Endothelial cell of umbilical vein (primary cell): ENCODE measurements at regions not wholly inside any gene's neighbourhood (a gene's known extent, or its start where the extent isn't known, plus 50 kb on each side); places are given as distances from the start of the nearest gene placed in this dataset.

Source experiments
- BruUV-seq: library from RNA; stranded (reverse); fragments of 400-500 nt; replicated peaks from 2 replicates; lab custom pipeline; 2021; lab: Mats Ljungman, UMichigan
- CTCF ChIA-PET: fragments of 300-600, 350-600 bp; sonication (Branson Sonifier 250); formaldehyde crosslinking; loops from one replicate; lab custom pipeline; 2021; ENCODE audit warnings: antibody characterized with exemption, inconsistent platforms; lab: Charles Lee
- POLR2A ChIA-PET: fragments of 300-600, 350-600 bp; sonication (Branson Sonifier 250); formaldehyde crosslinking; loops from one replicate; lab custom pipeline; 2021; ENCODE audit warnings: antibody characterized with exemption, inconsistent platforms; lab: Charles Lee
- DNase-seq: peaks from one replicate; pipeline ENCODE4 v3.0.0-alpha.2; 2011; ENCODE audit warnings: low read depth, low spot score
- FAIRE-seq: peaks from 2 replicates; lab custom pipeline; 2011; peaks lifted over from hg19 to GRCh38; lab: Jason Lieb, UNC
- H2AFZ ChIP-seq: 2 replicates; pipeline ENCODE4 v1.6.0; 2012; ENCODE audit warnings: low read depth, low read length, control low read depth, inconsistent platforms
- H3K27ac ChIP-seq: 2 replicates; pipeline ENCODE4 v1.5.1; 2011; ENCODE audit warnings: low read depth, mild to moderate bottlenecking, control low read depth, low read length, moderate library complexity; ENCODE audit not compliant: insufficient read depth
- H3K27me3 ChIP-seq, 2 experiments: 2 replicates each; pipeline versions ENCODE4 v1.6.0 to v1.6.1; 2011; ENCODE audit warnings: low read length in 2 of 2, mixed read lengths in 1 of 2; ENCODE audit not compliant: control insufficient read depth in 2 of 2, insufficient read depth in 2 of 2
- H3K36me3 ChIP-seq, 2 experiments: 2 replicates in 1 of 2; 3 replicates in 1 of 2; pipeline ENCODE4 v1.5.1; 2011; ENCODE audit warnings: low read length in 2 of 2, mild to moderate bottlenecking in 1 of 2, moderate library complexity in 1 of 2; ENCODE audit not compliant: control insufficient read depth in 2 of 2, insufficient read depth in 2 of 2; ENCODE audit errors: extremely low read depth in 1 of 2
- H3K4me1 ChIP-seq: 3 replicates; pipeline ENCODE4 v1.5.1; 2011; ENCODE audit warnings: mild to moderate bottlenecking, low read length; ENCODE audit not compliant: control insufficient read depth, insufficient read depth; ENCODE audit errors: extremely low read depth
- H3K4me2 ChIP-seq: 2 replicates; pipeline ENCODE4 v1.6.1; 2011; ENCODE audit warnings: low read length, control low read depth, mixed read lengths; ENCODE audit not compliant: insufficient read depth
- H3K4me3 ChIP-seq, 3 experiments: fragments of 200-600 bp in 1 of 3; sonication (generic), shearing (Covaris generic) in 1 of 3; replicated peaks in 1 of 3; 2 replicates each; pipeline ENCODE4 v1.5.1; 2011 to 2016; ENCODE audit warnings: control low read depth in 3 of 3, low read length in 3 of 3, mild to moderate bottlenecking in 2 of 3, inconsistent platforms in 1 of 3, low read depth in 1 of 3, moderate library complexity in 1 of 3; ENCODE audit not compliant: insufficient read depth in 1 of 3
- H3K79me2 ChIP-seq: 2 replicates; pipeline ENCODE4 v1.6.0; 2012; ENCODE audit warnings: low read length, inconsistent platforms; ENCODE audit not compliant: control insufficient read depth, insufficient read depth
- H3K9ac ChIP-seq: replicated peaks from 2 replicates; pipeline ENCODE3; 2011; ENCODE audit warnings: low read length, control low read depth; ENCODE audit not compliant: insufficient read depth; ENCODE audit errors: extremely low read depth
- H3K9me1 ChIP-seq: replicated peaks from 3 replicates; pipeline ENCODE4 v1.6.0; 2011; ENCODE audit warnings: mild to moderate bottlenecking, low read length; ENCODE audit not compliant: control insufficient read depth, insufficient read depth; ENCODE audit errors: extremely low read depth
- H3K9me3 ChIP-seq: replicated peaks from 2 replicates; pipeline ENCODE4 v1.5.1; 2012; ENCODE audit warnings: low read length, inconsistent platforms; ENCODE audit not compliant: control insufficient read depth, insufficient read depth
- H4K20me1 ChIP-seq: replicated peaks from 2 replicates; pipeline ENCODE3; 2011; ENCODE audit warnings: mild to moderate bottlenecking, low read length; ENCODE audit not compliant: control insufficient read depth, insufficient read depth; ENCODE audit errors: extremely low read depth
- CTCF ChIP-seq, 2 donors: IDR thresholded peaks; 1 replicate in 1 of 2; 2 replicates in 1 of 2; pipeline ENCODE4 v1.5.1; 2011; ENCODE audit warnings: low read length in 2 of 2, mild to moderate bottlenecking in 2 of 2, moderate library complexity in 2 of 2, control low read depth in 1 of 2, inconsistent platforms in 1 of 2, low read depth in 1 of 2; ENCODE audit not compliant: insufficient read depth in 1 of 2; ENCODE audit errors: extremely low read depth in 1 of 2
- EZH2 ChIP-seq: IDR thresholded peaks from 2 replicates; pipeline ENCODE4 v1.6.1; 2012; ENCODE audit warnings: borderline replicate concordance, low read depth, mild to moderate bottlenecking, moderate library complexity, low read length, inconsistent platforms; ENCODE audit not compliant: severe bottlenecking
- FOS ChIP-seq: IDR thresholded peaks from 2 replicates; pipeline ENCODE4 v1.6.1; 2011; ENCODE audit warnings: mild to moderate bottlenecking, low read length, moderate library complexity, borderline replicate concordance; ENCODE audit not compliant: insufficient read depth
- GATA2 ChIP-seq: IDR thresholded peaks from 2 replicates; pipeline ENCODE4 v1.7.0; 2011; ENCODE audit warnings: low read depth, mild to moderate bottlenecking, moderate library complexity, mixed read lengths, low read length; ENCODE audit not compliant: insufficient read length, insufficient read depth
- JUN ChIP-seq: IDR thresholded peaks from 2 replicates; pipeline ENCODE4 v1.6.1; 2011; ENCODE audit warnings: borderline replicate concordance, low read depth; ENCODE audit not compliant: insufficient read length, insufficient read depth
- MAX ChIP-seq: IDR thresholded peaks from 2 replicates; pipeline ENCODE4 v1.6.1; 2011; ENCODE audit not compliant: insufficient read depth, insufficient read length
- MYC ChIP-seq: IDR thresholded peaks from one replicate; pipeline ENCODE4 v1.6.1; 2011; ENCODE audit warnings: mild to moderate bottlenecking, low read depth, low read length
- POLR2A ChIP-seq: IDR thresholded peaks from 2 replicates; pipeline ENCODE4 v1.6.1; 2012; ENCODE audit warnings: low read depth, mild to moderate bottlenecking, control low read depth, low read length
- POLR2AphosphoS5 ChIP-seq: IDR thresholded peaks from 2 replicates; pipeline ENCODE4 v1.6.1; 2012; ENCODE audit warnings: low read depth, mild to moderate bottlenecking, control low read depth, low read length, moderate library complexity; ENCODE audit not compliant: insufficient read depth
- dilution Hi-C: fragments of 300-500 bp; cut with MboI; formaldehyde crosslinking; loops from one replicate; pipeline ENCODE4 v1.15.0; 2019; ENCODE audit warnings: low sequenced_read_pairs; ENCODE audit not compliant: extremely low pct_ligation_motif_present
- intact Hi-C: fragments of 100-400 bp; cut with micrococcal nuclease; formaldehyde crosslinking; loops from one replicate; pipeline ENCODE4 v1.10.0; 2022

- Histone ChIP-seq H3K9me3 (no peaks in the 10 kb centered on the region), H3K9ac (no peak overlapping the region), H3K4me3 (no peak overlapping the region), H4K20me1 (no peaks in the 10 kb centered on the region), H3K79me2 (no peaks in the 10 kb centered on the region), H3K36me3 (no peaks in the 10 kb centered on the region), H3K4me2 (no peak overlapping the region), H3K9me1 (no peaks in the 10 kb centered on the region), H2AFZ (no peak overlapping the region), H3K27me3 (no peaks in the 10 kb centered on the region), H3K27ac (no peak overlapping the region), H3K4me1 (no peaks in the 10 kb centered on the region)
- TF ChIP-seq EZH2 (no peak), JUN (no peak), MYC (no peak), MAX (no peak), POLR2AphosphoS5 (no peak), FOS (no peak), CTCF (IDR thresholded peaks at IDR 0.05; ENCODE audit: extremely low read depth in 1 of 2, insufficient read depth in 1 of 2, low read depth in 1 of 2, low read length in 2 of 2) (no peak), GATA2 (no peak), POLR2A (no peak)
- ChIA-PET CTCF (no interaction called here), POLR2A (no interaction called here)
- intact Hi-C loops: no loop called here
- FAIRE-seq (no peak), DNase-seq (no peak)
- BruUV-seq: no TSS peak
- dilution Hi-C loops: no loop called here
Observed at GRCh38 chr2:118301248-118301647, 213.0 kb downstream of the INSIG2 start.
